IMR-90 (cell line): ENCODE measurements at regions not wholly inside any gene's neighbourhood (a gene's known extent, or its start where the extent isn't known, plus 50 kb on each side); places are given as distances from the start of the nearest gene placed in this dataset.

Experiments used
- ATAC-seq: fragments of 200-7000 bp; cut with Tn5 transposase; 2 replicates; pipeline ENCODE4 v1.9.1; 2020; ENCODE audit warnings: low read depth, mild to moderate bottlenecking, moderate library complexity
- BruUV-seq: library from RNA; stranded (reverse); fragments of 400-500 nt; replicated peaks from 2 replicates; lab custom pipeline; 2021; lab: Mats Ljungman, UMichigan
- CTCF ChIA-PET: fragments of 300-600 bp; formaldehyde crosslinking; extraction: SDS; loops from one replicate; lab custom pipeline; 2021; ENCODE audit warnings: antibody characterized with exemption; lab: Yijun Ruan, JAX
- POLR2A ChIA-PET: fragments of 300-600 bp; sonication (Branson Sonifier 250); formaldehyde crosslinking; loops from one replicate; lab custom pipeline; 2022; ENCODE audit warnings: antibody characterized with exemption; ENCODE audit not compliant: unreplicated experiment; lab: Charles Lee
- DNase-seq: peaks from one replicate; pipeline ENCODE4 v3.0.0; 2013
- H2AFZ ChIP-seq: replicated peaks from 2 replicates; pipeline ENCODE3; 2013; ENCODE audit warnings: low read length, mild to moderate bottlenecking; ENCODE audit not compliant: poor library complexity
- H2AK5ac ChIP-seq: 2 replicates; pipeline ENCODE4 v1.6.1; 2013; ENCODE audit warnings: low read depth, low read length, inconsistent platforms
- H2AK9ac ChIP-seq: replicated peaks from 2 replicates; pipeline ENCODE3; 2013; ENCODE audit warnings: mild to moderate bottlenecking, low read depth, low read length, moderate library complexity; ENCODE audit not compliant: poor library complexity
- H2BK120ac ChIP-seq: 2 replicates; pipeline ENCODE4 v1.6.1; 2013; ENCODE audit warnings: low read depth, low read length, inconsistent platforms
- H2BK15ac ChIP-seq: 3 replicates; pipeline ENCODE4 v1.6.1; 2013; ENCODE audit warnings: low read depth, low read length, inconsistent platforms
- H2BK20ac ChIP-seq: 2 replicates; pipeline ENCODE4 v1.6.1; 2013; ENCODE audit warnings: low read depth, mild to moderate bottlenecking, inconsistent platforms, low read length, moderate library complexity
- H2BK5ac ChIP-seq: 2 replicates; pipeline ENCODE4 v1.6.1; 2013; ENCODE audit warnings: mild to moderate bottlenecking, low read depth, low read length, inconsistent platforms; ENCODE audit not compliant: poor library complexity, severe bottlenecking
- H3K14ac ChIP-seq: replicated peaks from 2 replicates; pipeline ENCODE4 v1.6.1; 2013; ENCODE audit warnings: low read depth, low read length, inconsistent platforms
- H3K18ac ChIP-seq: 2 replicates; pipeline ENCODE4 v1.6.1; 2013; ENCODE audit warnings: low read depth, low read length, control low read depth
- H3K23ac ChIP-seq: 2 replicates; pipeline ENCODE4 v1.6.1; 2013; ENCODE audit warnings: low read depth, low read length, inconsistent platforms
- H3K27ac ChIP-seq: 2 replicates; pipeline ENCODE4 v1.5.1; 2013; ENCODE audit warnings: mild to moderate bottlenecking, control low read depth, low read length; ENCODE audit not compliant: insufficient read depth
- H3K27me3 ChIP-seq: 2 replicates; pipeline ENCODE4 v1.6.1; 2013; ENCODE audit warnings: low read length; ENCODE audit not compliant: control insufficient read depth, insufficient read depth
- H3K36me3 ChIP-seq: 2 replicates; pipeline ENCODE4 v1.6.1; 2013; ENCODE audit warnings: low read length, mixed read lengths; ENCODE audit not compliant: control insufficient read depth, insufficient read depth
- H3K4ac ChIP-seq: 2 replicates; pipeline ENCODE4 v1.6.1; 2013; ENCODE audit warnings: low read depth, low read length, inconsistent platforms
- H3K4me1 ChIP-seq: 2 replicates; pipeline ENCODE4 v1.6.1; 2013; ENCODE audit warnings: low read length, mixed read lengths; ENCODE audit not compliant: control insufficient read depth, insufficient read depth
- H3K4me2 ChIP-seq: 2 replicates; pipeline ENCODE4 v1.6.1; 2013; ENCODE audit warnings: low read depth, mild to moderate bottlenecking, control low read depth, low read length, moderate library complexity
- H3K4me3 ChIP-seq: 2 replicates; pipeline ENCODE4 v1.5.1; 2013; ENCODE audit warnings: low read depth, mild to moderate bottlenecking, control low read depth, low read length, moderate library complexity; ENCODE audit not compliant: insufficient read depth
- H3K56ac ChIP-seq: 2 replicates; pipeline ENCODE4 v1.6.1; 2013; ENCODE audit warnings: low read length, inconsistent platforms; ENCODE audit not compliant: insufficient read depth; ENCODE audit errors: extremely low read depth
- H3K79me1 ChIP-seq, 2 experiments: 2 replicates each; pipeline ENCODE4 v1.6.1; 2013; ENCODE audit warnings: low read length in 2 of 2, inconsistent platforms in 1 of 2, low read depth in 1 of 2
- H3K9ac ChIP-seq: 2 replicates; pipeline ENCODE4 v1.6.1; 2013; ENCODE audit warnings: low read depth, low read length, control low read depth
- H3K9me1 ChIP-seq: 2 replicates; pipeline ENCODE4 v1.6.1; 2013; ENCODE audit warnings: low read length, inconsistent platforms; ENCODE audit not compliant: insufficient read depth
- H3K9me3 ChIP-seq: 2 replicates; pipeline ENCODE4 v1.6.1; 2013; ENCODE audit warnings: low read length; ENCODE audit not compliant: control insufficient read depth, insufficient read depth
- H4K20me1 ChIP-seq: 2 replicates; pipeline ENCODE4 v1.6.1; 2013; ENCODE audit warnings: low read length, inconsistent platforms; ENCODE audit not compliant: insufficient read depth
- H4K5ac ChIP-seq: 2 replicates; pipeline ENCODE4 v1.6.1; 2013; ENCODE audit warnings: mild to moderate bottlenecking, low read depth, low read length, control low read depth
- H4K8ac ChIP-seq, 2 experiments: 2 replicates each; pipeline ENCODE4 v1.6.1; 2013; ENCODE audit warnings: low read depth in 2 of 2, low read length in 2 of 2, control low read depth in 1 of 2, inconsistent platforms in 1 of 2
- H4K91ac ChIP-seq: 2 replicates; pipeline ENCODE4 v1.6.1; 2013; ENCODE audit warnings: low read depth, low read length, inconsistent platforms; ENCODE audit not compliant: insufficient read depth
- CEBPB ChIP-seq: IDR thresholded peaks from 2 replicates; pipeline ENCODE4 v1.6.1; 2012; ENCODE audit warnings: low read depth, low read length, improper control_type of control experiment
- CHD1 ChIP-seq: IDR thresholded peaks from 2 replicates; pipeline ENCODE4 v1.6.1; 2012; ENCODE audit warnings: low read depth, low read length, improper control_type of control experiment
- FOS ChIP-seq: fragments of 150-350 bp; IDR thresholded peaks from 2 replicates; pipeline ENCODE4 v1.6.1; 2016; ENCODE audit warnings: low read depth, low read length
- MAFK ChIP-seq: IDR thresholded peaks from 2 replicates; pipeline ENCODE4 v1.6.1; 2012; ENCODE audit warnings: low read depth, low read length, improper control_type of control experiment
- MAZ ChIP-seq: IDR thresholded peaks from 2 replicates; pipeline ENCODE4 v1.6.1; 2012; ENCODE audit warnings: low read depth, mild to moderate bottlenecking, low read length, improper control_type of control experiment, moderate library complexity, borderline replicate concordance
- MXI1 ChIP-seq: IDR thresholded peaks from 2 replicates; pipeline ENCODE4 v1.6.1; 2012; ENCODE audit warnings: low read depth, mild to moderate bottlenecking, low read length, moderate library complexity, borderline replicate concordance
- RAD21 ChIP-seq: IDR thresholded peaks from 2 replicates; pipeline ENCODE4 v1.6.1; 2012; ENCODE audit warnings: low read length, improper control_type of control experiment
- RCOR1 ChIP-seq: IDR thresholded peaks from 2 replicates; pipeline ENCODE4 v1.6.1; 2012; ENCODE audit warnings: mild to moderate bottlenecking, low read length, improper control_type of control experiment; ENCODE audit not compliant: insufficient replicate concordance
- RFX5 ChIP-seq: IDR thresholded peaks from 2 replicates; pipeline ENCODE4 v1.8.0; 2012; ENCODE audit warnings: low read depth, mild to moderate bottlenecking, low read length, moderate library complexity
- WGBS, 2 experiments: methylation state at CpG; one replicate each; pipeline versions ENCODE4 v1.1.5 to v1.1.7; 2013; ENCODE audit warnings: missing lambda C conversion rate in 2 of 2; ENCODE audit not compliant: insufficient read length in 1 of 2; ENCODE audit errors: extremely low coverage in 2 of 2; 5-methylcytosine and 5-hydroxymethylcytosine counted together
- dilution Hi-C: fragments of 300-500 bp; cut with HindIII; formaldehyde crosslinking; loops from one replicate; pipeline ENCODE4 v1.14.3; 2018; ENCODE audit warnings: low sequenced_read_pairs; ENCODE audit not compliant: unreplicated experiment
- in situ Hi-C: fragments of 300-500 bp; cut with MboI; formaldehyde crosslinking; loops from 3 replicates; pipeline ENCODE4 v1.14.3; 2019; ENCODE audit warnings: low sequenced_read_pairs, inconsistent platforms, mixed read lengths
- intact Hi-C: fragments of 100-400 bp; cut with micrococcal nuclease; formaldehyde crosslinking; loops from 2 replicates; pipeline ENCODE4 v1.10.0; 2022
- TF ChIP-seq, protein P1 (sequence below): fragments of 150-350 bp; IDR thresholded peaks from 2 replicates; pipeline ENCODE4 v1.6.1; 2016; ENCODE audit warnings: low read depth, mild to moderate bottlenecking, low read length, moderate library complexity, borderline replicate concordance
- TF ChIP-seq, protein P2 (sequence below): conservative IDR thresholded peaks from 2 replicates; pipeline ENCODE4 v1.5.1; 2012; ENCODE audit warnings: mild to moderate bottlenecking, low read depth, low read length, improper control_type of control experiment

- peaks cover 30% of the 10 kb centered on the region for H3K9me3 ChIP-seq
- no peak overlapping the region for H3K14ac ChIP-seq
- H3K36me3 ChIP-seq, result no peaks in the 10 kb centered on the region
- H2BK120ac ChIP-seq, result no peak overlapping the region
- no peak overlapping the region for H3K4ac ChIP-seq
- intact Hi-C loops, result no loop called here
- H3K4me3 ChIP-seq, result no peak overlapping the region
- no peaks in the 10 kb centered on the region for H3K27me3 ChIP-seq
- ATAC-seq, result no peak
- no peak overlapping the region for H4K8ac ChIP-seq
- H3K9me1 ChIP-seq, result no peaks in the 10 kb centered on the region
- no peak overlapping the region for H2AK9ac ChIP-seq
- no peak overlapping the region for H3K27ac ChIP-seq
- POLR2A ChIA-PET, result no interaction called here
- H3K79me1 ChIP-seq, result no peaks in the 10 kb centered on the region
- no peak overlapping the region for H3K9ac ChIP-seq
- H3K4me1 ChIP-seq, result no peaks in the 10 kb centered on the region
- dilution Hi-C loops, result no loop called here
- BruUV-seq, result no TSS peak
- no peak overlapping the region for H3K23ac ChIP-seq
- H3K56ac ChIP-seq, result no peak overlapping the region
- no peak overlapping the region for H2AFZ ChIP-seq
- in situ Hi-C loops, result no loop called here
- CTCF ChIA-PET, result no interaction called here
- H4K20me1 ChIP-seq, result no peaks in the 10 kb centered on the region
- 67% methylated on average over 3 of the region's 14 CpGs; no CpG with 5 or more reads in 1 of the 2 experiments for WGBS, 2 experiments
- no peak overlapping the region for H2BK15ac ChIP-seq
- H4K91ac ChIP-seq, result no peak overlapping the region
- no peak overlapping the region for H3K4me2 ChIP-seq
- H2BK20ac ChIP-seq, result no peak overlapping the region
- H2AK5ac ChIP-seq, result no peak overlapping the region
- no peak for TF ChIP-seq MXI1
- TF ChIP-seq FOS, result no peak
- no peak for TF ChIP-seq RFX5
- TF ChIP-seq, protein P1, sequence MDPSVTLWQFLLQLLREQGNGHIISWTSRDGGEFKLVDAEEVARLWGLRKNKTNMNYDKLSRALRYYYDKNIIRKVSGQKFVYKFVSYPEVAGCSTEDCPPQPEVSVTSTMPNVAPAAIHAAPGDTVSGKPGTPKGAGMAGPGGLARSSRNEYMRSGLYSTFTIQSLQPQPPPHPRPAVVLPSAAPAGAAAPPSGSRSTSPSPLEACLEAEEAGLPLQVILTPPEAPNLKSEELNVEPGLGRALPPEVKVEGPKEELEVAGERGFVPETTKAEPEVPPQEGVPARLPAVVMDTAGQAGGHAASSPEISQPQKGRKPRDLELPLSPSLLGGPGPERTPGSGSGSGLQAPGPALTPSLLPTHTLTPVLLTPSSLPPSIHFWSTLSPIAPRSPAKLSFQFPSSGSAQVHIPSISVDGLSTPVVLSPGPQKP, result no peak
- TF ChIP-seq RAD21, result no peak
- TF ChIP-seq, protein P2, sequence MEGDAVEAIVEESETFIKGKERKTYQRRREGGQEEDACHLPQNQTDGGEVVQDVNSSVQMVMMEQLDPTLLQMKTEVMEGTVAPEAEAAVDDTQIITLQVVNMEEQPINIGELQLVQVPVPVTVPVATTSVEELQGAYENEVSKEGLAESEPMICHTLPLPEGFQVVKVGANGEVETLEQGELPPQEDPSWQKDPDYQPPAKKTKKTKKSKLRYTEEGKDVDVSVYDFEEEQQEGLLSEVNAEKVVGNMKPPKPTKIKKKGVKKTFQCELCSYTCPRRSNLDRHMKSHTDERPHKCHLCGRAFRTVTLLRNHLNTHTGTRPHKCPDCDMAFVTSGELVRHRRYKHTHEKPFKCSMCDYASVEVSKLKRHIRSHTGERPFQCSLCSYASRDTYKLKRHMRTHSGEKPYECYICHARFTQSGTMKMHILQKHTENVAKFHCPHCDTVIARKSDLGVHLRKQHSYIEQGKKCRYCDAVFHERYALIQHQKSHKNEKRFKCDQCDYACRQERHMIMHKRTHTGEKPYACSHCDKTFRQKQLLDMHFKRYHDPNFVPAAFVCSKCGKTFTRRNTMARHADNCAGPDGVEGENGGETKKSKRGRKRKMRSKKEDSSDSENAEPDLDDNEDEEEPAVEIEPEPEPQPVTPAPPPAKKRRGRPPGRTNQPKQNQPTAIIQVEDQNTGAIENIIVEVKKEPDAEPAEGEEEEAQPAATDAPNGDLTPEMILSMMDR, result no peak
- TF ChIP-seq RCOR1, result no peak
- no peak for TF ChIP-seq MAZ
- no peak for TF ChIP-seq CHD1
- TF ChIP-seq CEBPB, result no peak
- no peak for TF ChIP-seq MAFK
- H4K5ac ChIP-seq, result no peak overlapping the region
- no peak overlapping the region for H3K18ac ChIP-seq
- H2BK5ac ChIP-seq, result no peak overlapping the region
- DNase-seq, result no peak
Measured at GRCh38 chr5:2148312-2149194, 265.8 kb upstream of the IRX4 start.
